ENCODE measurements at regions not wholly inside any gene's neighbourhood (a gene's known extent, or its start where the extent isn't known, plus 50 kb on each side); places are given as distances from the start of the nearest gene placed in this dataset.

DNA sequence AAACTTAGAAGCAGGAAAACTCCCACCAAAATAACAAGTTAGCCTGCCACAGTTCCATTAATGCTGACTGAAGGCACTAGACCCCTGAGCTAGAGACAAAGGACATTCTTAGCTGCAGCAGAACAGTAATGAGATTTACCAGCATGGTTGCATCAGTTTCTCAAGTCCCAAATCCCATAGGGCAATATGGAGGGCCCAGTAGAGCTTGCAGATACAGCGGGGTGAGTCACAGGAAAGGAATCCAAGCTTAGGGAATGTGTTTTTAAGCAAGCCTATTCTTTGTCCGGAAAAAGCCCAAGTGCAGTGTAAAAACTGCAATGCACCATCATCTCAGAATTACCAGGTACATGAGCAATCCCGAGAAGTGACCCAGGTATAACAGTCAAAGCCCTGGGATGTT, 51.3 kb upstream of the EXOC1L start:
- TF ChIP-seq GATA3 (IDR thresholded peaks at IDR 0.05; ENCODE audit: low read depth, low read length) (no peak), GATA2 (IDR thresholded peaks at IDR 0.05; ENCODE audit: low read depth, low read length) (no peak)

Measured in SH-SY5Y (cell line).